ENCODE measurements at regions not wholly inside any gene's neighbourhood (a gene's known extent, or its start where the extent isn't known, plus 50 kb on each side); places are given as distances from the start of the nearest gene placed in this dataset.

DNA sequence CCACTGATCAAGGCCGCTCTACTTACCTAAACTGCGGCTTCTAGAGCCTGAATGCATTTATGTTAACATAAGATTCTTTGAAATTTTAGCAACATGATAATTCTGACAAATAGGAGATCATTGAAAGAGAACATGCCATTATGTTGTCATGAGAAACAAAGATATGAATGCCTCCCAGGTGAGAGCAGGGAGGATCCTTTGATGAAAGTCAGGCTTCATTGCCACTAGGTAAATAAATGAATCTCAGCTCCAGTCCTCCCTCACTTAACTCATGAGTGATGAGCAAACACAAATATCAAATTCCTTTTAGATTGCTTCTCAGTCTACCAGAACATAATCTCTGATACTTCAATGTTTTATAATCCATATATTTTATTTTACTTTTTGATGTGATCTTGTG lies 463.2 kb upstream of the CDH7 start:
- Histone ChIP-seq H3K9ac (ENCODE audit: low read length) (no peak overlapping the region), H3K4me3 (ENCODE audit: low read length) (no peak overlapping the region), H3K27me3 (ENCODE audit: control insufficient read depth, insufficient read depth, low read length) (no peaks in the 10 kb centered on the region), H3K27ac (ENCODE audit: low read length) (no peak overlapping the region), H3K9me3 (ENCODE audit: control insufficient read depth, low read depth, low read length) (no peaks in the 10 kb centered on the region), H3K4me1 (ENCODE audit: control insufficient read depth, low read depth, low read length) (no peaks in the 10 kb centered on the region), H3K36me3 (ENCODE audit: control insufficient read depth, low read depth, low read length) (no peaks in the 10 kb centered on the region)

GRCh38 chr18:65282096-65282495 lies 468.7 kb upstream of the CDH7 start:
- Histone ChIP-seq H3K4me3 (ENCODE audit: low read length) (no peak overlapping the region), H3K9me3 (ENCODE audit: control insufficient read depth, low read depth, low read length) (no peaks in the 10 kb centered on the region), H3K9ac (ENCODE audit: low read length) (no peak overlapping the region), H3K4me1 (ENCODE audit: control insufficient read depth, low read depth, low read length) (peaks cover 4% of the 10 kb centered on the region), H3K36me3 (ENCODE audit: control insufficient read depth, low read depth, low read length) (no peaks in the 10 kb centered on the region), H3K27me3 (ENCODE audit: control insufficient read depth, insufficient read depth, low read length) (no peaks in the 10 kb centered on the region), H3K27ac (ENCODE audit: low read length) (no peak overlapping the region)

DNA sequence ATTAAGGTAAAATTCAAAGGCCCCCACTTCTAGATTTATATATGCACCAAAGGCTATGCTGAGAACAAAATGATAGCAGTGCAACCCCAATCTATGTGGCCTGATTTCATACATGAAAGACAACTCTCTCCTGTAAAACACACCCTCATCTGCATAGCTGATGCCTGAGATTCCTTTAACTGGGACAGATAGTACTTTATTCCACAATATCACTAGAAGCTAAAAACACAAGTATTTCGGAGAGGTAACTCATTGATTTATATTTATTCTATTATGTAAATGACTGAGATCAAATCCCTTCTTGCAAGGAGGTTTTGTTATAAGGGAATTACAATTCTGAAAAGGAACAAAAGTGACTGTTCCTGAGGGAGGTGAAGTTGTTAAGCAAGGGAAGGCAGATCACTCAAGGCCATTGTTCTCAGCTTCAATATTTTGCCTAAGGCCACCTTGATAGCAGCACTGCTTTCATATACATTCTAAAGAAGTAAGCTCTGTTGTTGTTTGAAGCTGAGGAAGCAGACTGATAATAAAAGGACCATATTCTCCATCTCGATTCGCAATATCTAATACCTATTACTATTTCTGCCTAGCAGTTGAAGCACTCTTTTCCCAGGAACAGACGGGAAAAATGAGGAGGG lies 471.0 kb upstream of the CDH7 start:
- H3K27ac ChIP-seq (ENCODE audit: low read length), result no peak overlapping the region
- no peaks in the 10 kb centered on the region for H3K36me3 ChIP-seq (ENCODE audit: control insufficient read depth, low read depth, low read length)
- H3K9me3 ChIP-seq (ENCODE audit: control insufficient read depth, low read depth, low read length), result no peaks in the 10 kb centered on the region
- peaks cover 4% of the 10 kb centered on the region for H3K4me1 ChIP-seq (ENCODE audit: control insufficient read depth, low read depth, low read length)
- no peak overlapping the region for H3K4me3 ChIP-seq (ENCODE audit: low read length)
- no peak overlapping the region for H3K9ac ChIP-seq (ENCODE audit: low read length)
- H3K27me3 ChIP-seq (ENCODE audit: control insufficient read depth, insufficient read depth, low read length), result no peaks in the 10 kb centered on the region

DNA sequence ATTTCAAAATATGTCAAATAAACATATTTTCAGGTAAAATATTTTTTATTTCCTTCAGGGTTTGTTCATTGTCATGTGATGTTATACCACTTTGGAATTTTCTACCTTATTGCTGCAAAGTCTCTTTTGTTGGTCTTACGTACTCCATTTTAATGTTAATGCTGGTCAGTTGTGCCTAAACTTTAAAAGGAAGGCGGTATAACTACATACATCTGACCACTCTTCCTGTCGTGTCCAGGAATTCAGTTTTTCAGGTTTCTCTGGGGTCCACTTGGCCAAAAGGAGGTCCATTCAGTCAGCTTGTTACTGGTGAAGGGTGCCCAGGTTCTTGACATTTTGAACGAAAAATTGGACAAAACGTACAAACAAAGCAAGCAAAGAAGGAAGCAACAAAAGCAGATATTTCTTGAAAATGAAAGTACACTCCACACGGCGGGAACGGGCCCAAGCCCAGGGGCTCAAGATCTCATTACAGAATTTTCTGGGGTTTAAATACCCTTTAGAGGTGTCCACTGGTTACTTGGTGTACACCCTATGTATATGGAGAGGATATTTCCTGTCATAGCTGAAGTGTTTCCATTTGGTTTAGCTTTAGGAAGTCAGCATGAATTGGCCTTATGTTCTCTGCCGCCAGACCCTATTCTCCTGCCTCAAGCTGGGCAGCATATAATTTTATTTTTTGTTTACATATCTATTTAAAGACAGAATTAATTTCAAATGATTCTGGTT lies 471.7 kb upstream of the CDH7 start:
- Histone ChIP-seq H3K4me3 (ENCODE audit: low read length) (no peak overlapping the region), H3K27me3 (ENCODE audit: control insufficient read depth, insufficient read depth, low read length) (no peaks in the 10 kb centered on the region), H3K9ac (ENCODE audit: low read length) (no peak overlapping the region), H3K9me3 (ENCODE audit: control insufficient read depth, low read depth, low read length) (no peaks in the 10 kb centered on the region), H3K36me3 (ENCODE audit: control insufficient read depth, low read depth, low read length) (no peaks in the 10 kb centered on the region), H3K4me1 (ENCODE audit: control insufficient read depth, low read depth, low read length) (peaks cover 4% of the 10 kb centered on the region), H3K27ac (ENCODE audit: low read length) (no peak overlapping the region)

DNA sequence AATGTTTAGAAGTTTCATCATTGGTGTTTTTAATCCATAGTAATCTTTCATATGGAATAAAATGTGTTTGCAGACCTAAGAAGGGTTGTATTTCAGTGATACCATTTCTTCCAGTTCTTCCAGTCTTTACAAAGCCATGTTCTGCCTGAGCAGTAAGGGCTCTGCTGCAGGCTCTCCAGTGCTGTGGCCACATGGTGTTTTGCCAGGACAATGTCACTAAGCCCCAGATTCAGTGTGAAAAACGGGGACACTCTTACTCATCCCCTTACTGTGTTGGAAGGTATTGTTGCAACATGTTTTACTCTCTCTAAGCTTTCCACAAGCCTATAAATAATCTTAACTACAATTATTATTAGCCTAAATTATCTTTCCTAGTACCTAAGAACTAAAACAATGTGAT lies 481.4 kb upstream of the CDH7 start:
- H3K27me3 ChIP-seq (ENCODE audit: control insufficient read depth, insufficient read depth, low read length), result no peaks in the 10 kb centered on the region
- H3K4me1 ChIP-seq (ENCODE audit: control insufficient read depth, low read depth, low read length), result no peaks in the 10 kb centered on the region
- H3K9ac ChIP-seq (ENCODE audit: low read length), result no peak overlapping the region
- H3K4me3 ChIP-seq (ENCODE audit: low read length), result no peak overlapping the region
- no peaks in the 10 kb centered on the region for H3K9me3 ChIP-seq (ENCODE audit: control insufficient read depth, low read depth, low read length)
- no peaks in the 10 kb centered on the region for H3K36me3 ChIP-seq (ENCODE audit: control insufficient read depth, low read depth, low read length)
- no peak overlapping the region for H3K27ac ChIP-seq (ENCODE audit: low read length)

DNA sequence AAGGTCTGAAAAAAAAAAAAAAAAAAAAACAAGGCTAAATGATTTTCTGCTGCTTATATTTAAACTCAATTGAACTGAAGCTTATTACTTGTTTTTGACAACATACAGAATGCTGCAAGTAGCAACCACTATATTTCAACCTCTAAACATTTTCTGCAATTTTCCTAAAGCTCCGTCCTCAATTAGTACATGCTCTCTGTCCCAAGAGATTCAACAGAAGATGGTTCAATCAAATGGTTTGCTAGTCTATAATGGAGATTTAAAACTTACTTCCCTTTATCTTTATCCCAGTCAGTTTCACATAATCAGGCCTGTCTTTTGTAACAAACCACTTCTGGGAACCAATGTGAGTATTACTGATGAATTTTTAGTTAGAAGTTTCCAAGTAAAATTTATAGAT lies 485.1 kb upstream of the CDH7 start:
- Histone ChIP-seq H3K36me3 (ENCODE audit: control insufficient read depth, low read depth, low read length) (no peaks in the 10 kb centered on the region), H3K4me1 (ENCODE audit: control insufficient read depth, low read depth, low read length) (no peaks in the 10 kb centered on the region), H3K4me3 (ENCODE audit: low read length) (no peak overlapping the region), H3K9me3 (ENCODE audit: control insufficient read depth, low read depth, low read length) (no peaks in the 10 kb centered on the region), H3K27me3 (ENCODE audit: control insufficient read depth, insufficient read depth, low read length) (no peaks in the 10 kb centered on the region), H3K9ac (ENCODE audit: low read length) (no peak overlapping the region), H3K27ac (ENCODE audit: low read length) (no peak overlapping the region)

DNA sequence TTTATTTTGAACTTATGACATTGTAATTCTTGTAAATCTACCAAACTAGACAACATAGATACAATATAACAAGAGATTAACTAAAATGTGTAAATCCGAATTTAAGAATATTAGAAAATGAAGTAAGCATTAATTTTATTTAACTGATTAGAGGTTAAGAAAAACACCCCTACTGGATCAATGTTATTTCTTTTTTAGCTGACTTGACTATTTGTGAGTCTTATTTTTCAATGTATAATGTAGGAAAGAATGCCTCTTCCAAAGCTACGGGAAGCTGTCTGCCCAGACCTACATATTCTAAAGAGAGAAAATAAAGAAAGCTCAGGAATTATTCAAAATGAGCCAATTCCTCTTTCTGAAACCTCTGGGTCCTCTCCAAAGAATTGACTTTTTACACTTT lies 490.8 kb upstream of the CDH7 start:
- no peak overlapping the region for H3K9ac ChIP-seq (ENCODE audit: low read length)
- peaks cover 6% of the 10 kb centered on the region for H3K4me1 ChIP-seq (ENCODE audit: control insufficient read depth, low read depth, low read length)
- no peaks in the 10 kb centered on the region for H3K36me3 ChIP-seq (ENCODE audit: control insufficient read depth, low read depth, low read length)
- H3K27ac ChIP-seq (ENCODE audit: low read length), result no peak overlapping the region
- no peaks in the 10 kb centered on the region for H3K27me3 ChIP-seq (ENCODE audit: control insufficient read depth, insufficient read depth, low read length)
- no peak overlapping the region for H3K4me3 ChIP-seq (ENCODE audit: low read length)
- H3K9me3 ChIP-seq (ENCODE audit: control insufficient read depth, low read depth, low read length), result no peaks in the 10 kb centered on the region

- no peaks in the 10 kb centered on the region for H3K36me3 ChIP-seq (ENCODE audit: control insufficient read depth, low read depth, low read length)
- no peak overlapping the region for H3K9ac ChIP-seq (ENCODE audit: low read length)
- no peaks in the 10 kb centered on the region for H3K9me3 ChIP-seq (ENCODE audit: control insufficient read depth, low read depth, low read length)
- no peak overlapping the region for H3K27ac ChIP-seq (ENCODE audit: low read length)
- peaks cover 6% of the 10 kb centered on the region for H3K4me1 ChIP-seq (ENCODE audit: control insufficient read depth, low read depth, low read length)
- no peak overlapping the region for H3K4me3 ChIP-seq (ENCODE audit: low read length)
- H3K27me3 ChIP-seq (ENCODE audit: control insufficient read depth, insufficient read depth, low read length), result no peaks in the 10 kb centered on the region
Measured at GRCh38 chr18:65259403-65259802, 491.4 kb upstream of the CDH7 start.

- Histone ChIP-seq H3K36me3 (ENCODE audit: control insufficient read depth, low read depth, low read length) (no peaks in the 10 kb centered on the region), H3K9me3 (ENCODE audit: control insufficient read depth, low read depth, low read length) (no peaks in the 10 kb centered on the region), H3K4me1 (ENCODE audit: control insufficient read depth, low read depth, low read length) (peaks cover 6% of the 10 kb centered on the region), H3K9ac (ENCODE audit: low read length) (no peak overlapping the region), H3K27me3 (ENCODE audit: control insufficient read depth, insufficient read depth, low read length) (no peaks in the 10 kb centered on the region), H3K27ac (ENCODE audit: low read length) (no peak overlapping the region), H3K4me3 (ENCODE audit: low read length) (no peak overlapping the region)
Measured at GRCh38 chr18:65257149-65257548, 493.7 kb upstream of the CDH7 start.

DNA sequence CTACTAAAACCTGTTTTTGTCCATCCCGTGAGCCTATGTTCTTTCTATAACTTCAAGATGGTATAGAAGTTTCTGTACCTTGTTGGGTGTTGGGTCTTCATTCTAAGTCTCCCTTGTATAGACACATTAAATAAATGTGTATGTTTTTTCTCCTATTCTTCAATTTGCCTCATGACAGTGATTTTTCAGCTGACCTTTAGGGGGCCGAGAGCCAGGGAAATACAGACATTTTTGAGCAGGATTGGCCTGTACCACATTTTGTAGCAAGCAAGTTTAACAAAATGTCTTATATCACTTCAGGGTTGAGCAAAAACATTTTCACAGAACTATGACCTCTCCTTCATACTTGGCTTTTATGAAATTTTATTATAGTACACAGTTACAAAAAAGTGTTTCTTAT lies 495.4 kb upstream of the CDH7 start:
- Histone ChIP-seq H3K9ac (ENCODE audit: low read length) (no peak overlapping the region), H3K36me3 (ENCODE audit: control insufficient read depth, low read depth, low read length) (no peaks in the 10 kb centered on the region), H3K27ac (ENCODE audit: low read length) (no peak overlapping the region), H3K27me3 (ENCODE audit: control insufficient read depth, insufficient read depth, low read length) (no peaks in the 10 kb centered on the region), H3K4me1 (ENCODE audit: control insufficient read depth, low read depth, low read length) (peaks cover 6% of the 10 kb centered on the region), H3K9me3 (ENCODE audit: control insufficient read depth, low read depth, low read length) (no peaks in the 10 kb centered on the region), H3K4me3 (ENCODE audit: low read length) (no peak overlapping the region)

DNA sequence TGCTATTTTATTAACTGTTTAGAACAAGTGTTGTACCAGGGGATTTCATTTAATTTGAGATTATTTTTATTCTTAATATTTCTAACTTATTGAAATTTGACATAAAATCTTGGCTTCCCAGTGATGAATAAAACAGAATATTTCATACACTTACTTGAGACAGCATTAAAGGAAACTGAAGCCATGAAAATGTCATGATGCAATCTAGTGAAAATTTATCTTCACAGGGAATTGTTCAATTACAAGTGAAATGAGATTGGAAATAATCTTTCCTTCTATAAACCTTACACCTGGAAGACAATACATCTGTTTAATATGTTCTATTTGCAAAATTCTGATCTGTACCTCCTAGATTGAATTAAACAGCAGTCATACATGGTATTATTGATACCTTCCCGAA lies 511.0 kb upstream of the CDH7 start:
- Histone ChIP-seq H3K4me3 (ENCODE audit: low read length) (no peak overlapping the region), H3K4me1 (ENCODE audit: control insufficient read depth, low read depth, low read length) (no peaks in the 10 kb centered on the region), H3K9ac (ENCODE audit: low read length) (no peak overlapping the region), H3K9me3 (ENCODE audit: control insufficient read depth, low read depth, low read length) (no peaks in the 10 kb centered on the region), H3K27ac (ENCODE audit: low read length) (no peak overlapping the region), H3K36me3 (ENCODE audit: control insufficient read depth, low read depth, low read length) (no peaks in the 10 kb centered on the region), H3K27me3 (ENCODE audit: control insufficient read depth, insufficient read depth, low read length) (no peaks in the 10 kb centered on the region)

DNA sequence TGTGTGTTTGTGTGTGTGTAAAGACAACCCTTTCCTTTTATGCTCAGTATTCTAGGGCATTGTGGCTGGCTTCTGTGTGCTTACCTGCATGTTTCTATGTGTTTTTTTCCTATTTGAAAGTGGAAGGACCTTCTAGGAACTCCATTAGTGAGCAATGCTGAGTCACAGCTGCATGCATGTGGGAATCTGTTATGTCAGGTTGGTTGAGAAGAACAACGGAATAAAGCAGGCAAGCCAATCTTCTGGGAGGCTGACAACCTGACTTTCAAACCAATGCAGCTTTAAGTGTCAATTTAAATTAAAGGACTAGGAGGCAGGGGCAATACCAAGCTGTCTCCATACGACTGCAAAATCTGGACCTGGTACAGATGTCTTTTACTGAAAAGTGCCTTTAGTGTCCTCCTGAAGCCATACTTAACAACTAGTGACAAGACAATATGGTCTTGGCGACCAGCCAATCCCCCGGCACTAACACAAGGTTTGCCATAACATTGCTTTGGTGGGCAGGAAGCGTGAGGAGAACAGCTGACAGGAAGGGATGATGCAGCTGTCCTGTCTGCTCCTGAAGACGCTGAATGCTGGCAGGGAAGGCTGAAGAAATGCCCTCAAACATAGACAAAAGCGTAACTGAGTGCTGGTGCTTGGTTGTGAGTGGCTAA lies 514.7 kb upstream of the CDH7 start:
- Histone ChIP-seq H3K4me3 (ENCODE audit: low read length) (no peak overlapping the region), H3K36me3 (ENCODE audit: control insufficient read depth, low read depth, low read length) (no peaks in the 10 kb centered on the region), H3K27me3 (ENCODE audit: control insufficient read depth, insufficient read depth, low read length) (no peaks in the 10 kb centered on the region), H3K4me1 (ENCODE audit: control insufficient read depth, low read depth, low read length) (no peaks in the 10 kb centered on the region), H3K27ac (ENCODE audit: low read length) (no peak overlapping the region), H3K9me3 (ENCODE audit: control insufficient read depth, low read depth, low read length) (no peaks in the 10 kb centered on the region), H3K9ac (ENCODE audit: low read length) (no peak overlapping the region)
